ENCODE measurements at regions not wholly inside any gene's neighbourhood (a gene's known extent, or its start where the extent isn't known, plus 50 kb on each side); places are given as distances from the start of the nearest gene placed in this dataset.

GRCh38 chr1:209101106-209101505 is 482.4 kb upstream of the CAMK1G start:
- Histone ChIP-seq H3K4me2 (ENCODE audit: low read length) (no peak overlapping the region), H3K9me3 (ENCODE audit: low read length) (no peaks in the 10 kb centered on the region), H3K4me1 (ENCODE audit: insufficient read depth, low read length, poor library complexity, severe bottlenecking) (no peaks in the 10 kb centered on the region), H3K27ac (ENCODE audit: low read depth, low read length, poor library complexity, severe bottlenecking) (no peak overlapping the region), H4K20me1 (ENCODE audit: insufficient read depth, low read length) (no peaks in the 10 kb centered on the region), H3K9me2 (ENCODE audit: insufficient read depth, low read length) (no peaks in the 10 kb centered on the region), H2AFZ (ENCODE audit: low read length) (no peak overlapping the region), H3K4me3 (ENCODE audit: low read depth, low read length, poor library complexity, severe bottlenecking) (no peak overlapping the region), H3K36me3 (ENCODE audit: insufficient read depth, low read length) (no peaks in the 10 kb centered on the region), H3K79me2 (ENCODE audit: insufficient read depth, low read depth, low read length) (no peaks in the 10 kb centered on the region)
- TF ChIP-seq CTCF (conservative IDR thresholded peaks at IDR 0.05; ENCODE audit: low read length) (no peak), EZH2phosphoT487 (IDR thresholded peaks at IDR 0.05; ENCODE audit: borderline replicate concordance, low read depth, low read length) (no peak)
- ChIA-PET POLR2A (interaction anchor here (0.6 kb wide), 1 partner anchor 48 kb away, joined by 5 read pairs; no protein-coding TSS in a partner anchor), CTCF (ENCODE audit: unreplicated experiment) (no interaction called here)
- DNase-seq (ENCODE audit: low spot score): no peak
- BruUV-seq (replicated peaks): no TSS peak
- intact Hi-C loops (cut with micrococcal nuclease; ENCODE audit: unreplicated experiment): no loop called here

- no peaks in the 10 kb centered on the region for H3K4me1 ChIP-seq (ENCODE audit: insufficient read depth, low read length, poor library complexity, severe bottlenecking)
- H4K20me1 ChIP-seq (ENCODE audit: insufficient read depth, low read length): no peaks in the 10 kb centered on the region
- H3K9me3 ChIP-seq (ENCODE audit: low read length): no peaks in the 10 kb centered on the region
- POLR2A ChIA-PET: no interaction called here
- H2AFZ ChIP-seq (ENCODE audit: low read length): no peak overlapping the region
- no peak overlapping the region for H3K27ac ChIP-seq (ENCODE audit: low read depth, low read length, poor library complexity, severe bottlenecking)
- H3K9me2 ChIP-seq (ENCODE audit: insufficient read depth, low read length): no peaks in the 10 kb centered on the region
- CTCF ChIA-PET (ENCODE audit: unreplicated experiment): no interaction called here
- H3K4me3 ChIP-seq (ENCODE audit: low read depth, low read length, poor library complexity, severe bottlenecking): no peak overlapping the region
- no peaks in the 10 kb centered on the region for H3K79me2 ChIP-seq (ENCODE audit: insufficient read depth, low read depth, low read length)
- no peaks in the 10 kb centered on the region for H3K36me3 ChIP-seq (ENCODE audit: insufficient read depth, low read length)
- BruUV-seq (replicated peaks): no TSS peak
- DNase-seq (ENCODE audit: low spot score): no peak
- H3K4me2 ChIP-seq (ENCODE audit: low read length): no peak overlapping the region
- intact Hi-C loops (cut with micrococcal nuclease; ENCODE audit: unreplicated experiment): no loop called here
- TF ChIP-seq EZH2phosphoT487 (IDR thresholded peaks at IDR 0.05; ENCODE audit: borderline replicate concordance, low read depth, low read length) (no peak), CTCF (conservative IDR thresholded peaks at IDR 0.05; ENCODE audit: low read length) (no peak)
These were observed 481.4 kb upstream of the CAMK1G start for GRCh38 chr1:209102120-209102519.

DNA sequence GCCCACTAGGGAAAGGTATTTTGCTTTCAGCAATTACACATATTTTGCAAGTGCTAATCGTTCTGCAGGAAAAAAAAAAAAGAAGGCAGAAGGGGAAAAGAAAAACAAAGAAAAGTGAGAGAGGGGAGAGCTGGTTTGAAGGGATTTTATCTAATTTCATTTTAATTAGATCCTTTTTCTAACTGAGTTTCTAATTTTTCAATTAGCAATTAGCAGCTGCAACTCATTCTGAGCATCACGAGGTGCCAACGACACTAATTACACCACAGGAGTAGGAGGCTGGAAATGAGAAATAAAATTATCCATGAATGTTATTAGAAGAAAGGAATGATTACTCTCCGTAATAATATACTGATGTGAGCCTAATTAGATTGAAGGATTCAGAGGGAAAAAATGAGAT is 481.0 kb upstream of the CAMK1G start:
- CTCF ChIA-PET (ENCODE audit: unreplicated experiment): no interaction called here

More for the DNA sequence above, 481.0 kb upstream of the CAMK1G start:
- no peak overlapping the region for H3K27ac ChIP-seq (ENCODE audit: low read depth, low read length, poor library complexity, severe bottlenecking)
- H3K9me3 ChIP-seq (ENCODE audit: low read length): no peaks in the 10 kb centered on the region
- H2AFZ ChIP-seq (ENCODE audit: low read length): no peak overlapping the region
- no peak for DNase-seq (ENCODE audit: low spot score)
- H3K4me2 ChIP-seq (ENCODE audit: low read length): no peak overlapping the region
- no peaks in the 10 kb centered on the region for H3K36me3 ChIP-seq (ENCODE audit: insufficient read depth, low read length)
- no TSS peak for BruUV-seq (replicated peaks)
- POLR2A ChIA-PET: no interaction called here
- H3K4me3 ChIP-seq (ENCODE audit: low read depth, low read length, poor library complexity, severe bottlenecking): no peak overlapping the region
- H4K20me1 ChIP-seq (ENCODE audit: insufficient read depth, low read length): no peaks in the 10 kb centered on the region
- intact Hi-C loops (cut with micrococcal nuclease; ENCODE audit: unreplicated experiment): no loop called here
- TF ChIP-seq EZH2phosphoT487 (IDR thresholded peaks at IDR 0.05; ENCODE audit: borderline replicate concordance, low read depth, low read length): no peak
- no peak for TF ChIP-seq CTCF (conservative IDR thresholded peaks at IDR 0.05; ENCODE audit: low read length)
- H3K9me2 ChIP-seq (ENCODE audit: insufficient read depth, low read length): no peaks in the 10 kb centered on the region
- no peaks in the 10 kb centered on the region for H3K4me1 ChIP-seq (ENCODE audit: insufficient read depth, low read length, poor library complexity, severe bottlenecking)
- H3K79me2 ChIP-seq (ENCODE audit: insufficient read depth, low read depth, low read length): no peaks in the 10 kb centered on the region
